ENCODE measurements at regions not wholly inside any gene's neighbourhood (a gene's known extent, or its start where the extent isn't known, plus 50 kb on each side); places are given as distances from the start of the nearest gene placed in this dataset.

DNA sequence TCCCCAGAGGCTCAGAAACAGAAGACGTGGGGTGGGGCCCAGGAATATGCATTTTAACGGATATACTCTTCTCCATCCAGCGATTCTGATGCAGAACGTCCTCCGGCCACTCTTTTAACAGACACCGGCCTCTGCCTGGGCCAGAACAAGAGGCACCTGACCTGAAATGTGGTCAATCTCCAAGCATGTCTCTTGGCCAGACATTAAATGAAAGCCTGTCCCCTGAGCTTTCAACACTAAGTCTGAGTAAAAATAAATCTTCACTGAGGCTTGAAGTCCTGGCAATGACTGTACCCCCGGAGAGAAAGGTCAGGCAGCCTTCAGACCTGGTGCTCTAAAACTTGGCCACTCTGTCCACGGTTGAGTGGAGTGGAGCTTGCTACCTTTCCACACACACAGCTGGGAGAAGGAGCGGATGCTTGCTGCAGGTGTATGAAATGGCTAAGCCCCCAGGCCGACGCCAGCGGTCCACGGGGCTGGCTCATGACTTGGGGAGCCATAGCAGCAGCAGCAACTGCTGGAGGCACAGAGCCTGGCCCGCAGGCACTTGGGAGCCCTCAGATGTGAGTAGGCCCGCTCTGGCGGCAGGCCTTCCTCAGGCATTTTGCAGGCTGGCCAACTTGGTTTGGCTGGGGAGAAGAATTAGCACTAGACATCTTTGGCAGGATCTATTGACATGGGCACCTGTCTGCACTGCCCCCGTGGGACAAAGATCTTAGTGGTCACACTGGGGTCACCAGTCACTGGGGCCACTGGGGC lies 79.7 kb downstream of the TMEM17 start:
- no peak overlapping the region for H3K4me3 ChIP-seq (replicated peaks; ENCODE audit: low read depth, low read length)
- DNase-seq (ENCODE audit: extremely low read depth, low read depth), result no peak
- TF ChIP-seq, protein P1, sequence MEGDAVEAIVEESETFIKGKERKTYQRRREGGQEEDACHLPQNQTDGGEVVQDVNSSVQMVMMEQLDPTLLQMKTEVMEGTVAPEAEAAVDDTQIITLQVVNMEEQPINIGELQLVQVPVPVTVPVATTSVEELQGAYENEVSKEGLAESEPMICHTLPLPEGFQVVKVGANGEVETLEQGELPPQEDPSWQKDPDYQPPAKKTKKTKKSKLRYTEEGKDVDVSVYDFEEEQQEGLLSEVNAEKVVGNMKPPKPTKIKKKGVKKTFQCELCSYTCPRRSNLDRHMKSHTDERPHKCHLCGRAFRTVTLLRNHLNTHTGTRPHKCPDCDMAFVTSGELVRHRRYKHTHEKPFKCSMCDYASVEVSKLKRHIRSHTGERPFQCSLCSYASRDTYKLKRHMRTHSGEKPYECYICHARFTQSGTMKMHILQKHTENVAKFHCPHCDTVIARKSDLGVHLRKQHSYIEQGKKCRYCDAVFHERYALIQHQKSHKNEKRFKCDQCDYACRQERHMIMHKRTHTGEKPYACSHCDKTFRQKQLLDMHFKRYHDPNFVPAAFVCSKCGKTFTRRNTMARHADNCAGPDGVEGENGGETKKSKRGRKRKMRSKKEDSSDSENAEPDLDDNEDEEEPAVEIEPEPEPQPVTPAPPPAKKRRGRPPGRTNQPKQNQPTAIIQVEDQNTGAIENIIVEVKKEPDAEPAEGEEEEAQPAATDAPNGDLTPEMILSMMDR (IDR thresholded peaks at IDR 0.05; ENCODE audit: low read depth, low read length, missing control alignments), result no peak

GRCh38 chr2:62425684-62426083 lies 80.3 kb downstream of the TMEM17 start:
- TF ChIP-seq, protein P1 (IDR thresholded peaks at IDR 0.05; ENCODE audit: low read depth, low read length, missing control alignments), result no peak
- H3K4me3 ChIP-seq (replicated peaks; ENCODE audit: low read depth, low read length), result no peak overlapping the region
- DNase-seq (ENCODE audit: extremely low read depth, low read depth), result no peak

GRCh38 chr2:62424899-62425298 lies 81.1 kb downstream of the TMEM17 start:
- no peak for DNase-seq (ENCODE audit: extremely low read depth, low read depth)
- H3K4me3 ChIP-seq (replicated peaks; ENCODE audit: low read depth, low read length), result no peak overlapping the region
- TF ChIP-seq, protein P1 (IDR thresholded peaks at IDR 0.05; ENCODE audit: low read depth, low read length, missing control alignments), result no peak

GRCh38 chr2:62423883-62424458 lies 82.0 kb downstream of the TMEM17 start:
- TF ChIP-seq, protein P1 (IDR thresholded peaks at IDR 0.05; ENCODE audit: low read depth, low read length, missing control alignments), result no peak
- DNase-seq (ENCODE audit: extremely low read depth, low read depth), result no peak

DNA sequence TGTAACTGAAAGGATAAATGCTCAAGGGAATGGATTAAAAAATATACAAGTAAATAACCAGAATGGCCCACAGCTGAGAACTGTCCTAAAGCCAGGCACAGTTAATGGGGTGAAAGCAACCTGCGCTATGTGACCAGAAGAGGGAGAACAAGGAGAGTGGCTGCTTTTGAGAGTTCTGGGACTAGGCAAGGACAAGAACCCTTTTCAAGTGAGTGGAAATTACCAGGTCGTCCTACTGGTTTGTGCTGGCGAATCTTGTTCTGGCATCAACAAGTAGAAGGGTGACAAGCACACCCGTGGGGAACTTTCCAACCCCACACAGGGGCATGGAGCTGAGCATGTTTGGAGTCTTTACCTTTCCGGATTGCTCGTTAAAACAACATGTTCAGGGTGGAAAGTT lies 82.8 kb downstream of the TMEM17 start:
- TF ChIP-seq, protein P1 (IDR thresholded peaks at IDR 0.05; ENCODE audit: low read depth, low read length, missing control alignments), result peak; percentile 28
- no peak overlapping the region for H3K4me3 ChIP-seq (replicated peaks; ENCODE audit: low read depth, low read length)
- no peak for DNase-seq (ENCODE audit: extremely low read depth, low read depth)

More at GRCh38 chr2:62423883-62424458, 82.0 kb downstream of the TMEM17 start:
- H3K4me3 ChIP-seq (replicated peaks; ENCODE audit: low read depth, low read length), result no peak overlapping the region

DNA sequence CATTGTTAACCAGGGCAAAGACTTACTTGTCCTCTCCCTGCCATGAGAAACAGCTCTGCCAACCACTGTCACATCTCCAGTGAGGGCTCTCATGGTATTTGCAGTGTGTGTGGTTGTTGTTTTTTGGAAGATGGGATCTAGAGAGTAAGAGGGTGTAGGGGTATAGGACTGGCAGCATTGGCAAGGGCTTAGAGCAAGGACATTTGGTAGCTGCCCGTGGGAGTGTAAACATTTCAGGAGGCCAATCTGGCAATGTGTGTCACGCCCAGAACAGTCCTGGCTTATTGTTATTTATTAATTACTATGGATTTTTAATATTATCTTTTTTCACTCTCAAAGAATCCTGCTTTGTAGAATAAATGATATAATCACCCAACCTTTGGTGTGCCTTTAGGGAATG lies 90.5 kb downstream of the TMEM17 start:
- no peak for DNase-seq (ENCODE audit: extremely low read depth, low read depth)
- TF ChIP-seq, protein P1 (IDR thresholded peaks at IDR 0.05; ENCODE audit: low read depth, low read length, missing control alignments), result no peak
- H3K4me3 ChIP-seq (replicated peaks; ENCODE audit: low read depth, low read length), result no peak overlapping the region

Data from HFF-Myc (cell line).